ENCODE measurements at regions not wholly inside any gene's neighbourhood (a gene's known extent, or its start where the extent isn't known, plus 50 kb on each side); places are given as distances from the start of the nearest gene placed in this dataset.

- TF ChIP-seq CTCF (conservative IDR thresholded peaks at IDR 0.05; ENCODE audit: low read depth, low read length) (no peak), EZH2 (IDR thresholded peaks at IDR 0.05; ENCODE audit: low read length, unreplicated experiment) (no peak), EZH2phosphoT487 (IDR thresholded peaks at IDR 0.05; ENCODE audit: borderline replicate concordance, low read length) (no peak)
Measured at GRCh38 chr6:144697801-144698200, 412.7 kb downstream of the UTRN start.

Measured in PC-3 (cell line).